ENCODE measurements at regions not wholly inside any gene's neighbourhood (a gene's known extent, or its start where the extent isn't known, plus 50 kb on each side); places are given as distances from the start of the nearest gene placed in this dataset.

- no peak for DNase-seq (ENCODE audit: low read depth in 3 of 3, low spot score in 2 of 3)
Observed at GRCh38 chr20:59403261-59403961, 103.0 kb downstream of the EDN3 start.

GRCh38 chr20:59403962-59404314 lies 103.5 kb downstream of the EDN3 start:
- DNase-seq (ENCODE audit: low read depth in 3 of 3, low spot score in 2 of 3) = no peak

GRCh38 chr20:59404749-59405148 lies 104.3 kb downstream of the EDN3 start:
- no peak for DNase-seq (ENCODE audit: low read depth in 3 of 3, low spot score in 2 of 3)

- no peak for DNase-seq (ENCODE audit: low read depth in 3 of 3, low spot score in 2 of 3)
Observed at GRCh38 chr20:59405226-59406200, 105.1 kb downstream of the EDN3 start.

GRCh38 chr20:59406446-59406845 lies 106.0 kb downstream of the EDN3 start:
- no peak for DNase-seq (ENCODE audit: low read depth in 3 of 3, low spot score in 2 of 3)

GRCh38 chr20:59411170-59411569 lies 110.8 kb downstream of the EDN3 start:
- no peak for DNase-seq (ENCODE audit: low read depth in 3 of 3, low spot score in 2 of 3)

GRCh38 chr20:59411589-59411988 lies 111.2 kb downstream of the EDN3 start:
- DNase-seq (ENCODE audit: low read depth in 3 of 3, low spot score in 2 of 3) = no peak

GRCh38 chr20:59412181-59412580 lies 111.8 kb downstream of the EDN3 start:
- no peak for DNase-seq (ENCODE audit: low read depth in 3 of 3, low spot score in 2 of 3)

GRCh38 chr20:59412875-59413284 lies 112.5 kb downstream of the EDN3 start:
- no peak for DNase-seq (ENCODE audit: low read depth in 3 of 3, low spot score in 2 of 3)

- no peak for DNase-seq (ENCODE audit: low read depth in 3 of 3, low spot score in 2 of 3)
Observed at GRCh38 chr20:59413326-59413865, 113.0 kb downstream of the EDN3 start.

GRCh38 chr20:59414936-59415623 lies 114.7 kb downstream of the EDN3 start:
- no peak for DNase-seq (ENCODE audit: low read depth in 3 of 3, low spot score in 2 of 3)

- no peak for DNase-seq (ENCODE audit: low read depth in 3 of 3, low spot score in 2 of 3)
Observed at GRCh38 chr20:59416916-59417315, 116.5 kb downstream of the EDN3 start.

- no peak for DNase-seq (ENCODE audit: low read depth in 3 of 3, low spot score in 2 of 3)
Observed at GRCh38 chr20:59421089-59421488, 120.7 kb downstream of the EDN3 start.

- no peak for DNase-seq (ENCODE audit: low read depth in 3 of 3, low spot score in 2 of 3)
Observed at GRCh38 chr20:59421920-59422637, 121.7 kb downstream of the EDN3 start.

- no peak for DNase-seq (ENCODE audit: low read depth in 3 of 3, low spot score in 2 of 3)
Observed at GRCh38 chr20:59422872-59423544, 122.6 kb downstream of the EDN3 start.

GRCh38 chr20:59424976-59425375 lies 124.6 kb downstream of the EDN3 start:
- no peak for DNase-seq (ENCODE audit: low read depth in 3 of 3, low spot score in 2 of 3)

GRCh38 chr20:59425572-59425971 lies 125.2 kb downstream of the EDN3 start:
- no peak for DNase-seq (ENCODE audit: low read depth in 3 of 3, low spot score in 2 of 3)

GRCh38 chr20:59428006-59428405 lies 127.6 kb downstream of the EDN3 start:
- DNase-seq (ENCODE audit: low read depth in 3 of 3, low spot score in 2 of 3) = no peak

- no peak for DNase-seq (ENCODE audit: low read depth in 3 of 3, low spot score in 2 of 3)
Observed at GRCh38 chr20:59428441-59429205, 128.2 kb downstream of the EDN3 start.
